ENCODE measurements at regions not wholly inside any gene's neighbourhood (a gene's known extent, or its start where the extent isn't known, plus 50 kb on each side); places are given as distances from the start of the nearest gene placed in this dataset.

- CTCF ChIA-PET = no interaction called here
- DNase-seq (ENCODE audit: low spot score) = no peak
Measured at GRCh38 chr18:67926929-67927864, 410.7 kb upstream of the DSEL start.

GRCh38 chr18:67924656-67925055 lies 408.1 kb upstream of the DSEL start:
- ChIA-PET CTCF (no interaction called here), POLR2A (ENCODE audit: low non-redundant PET) (no interaction called here)
- H3K27ac ChIP-seq = no peak overlapping the region
- DNase-seq (ENCODE audit: low spot score) = peak; percentile 20
- no peak for TF ChIP-seq CTCF (conservative IDR thresholded peaks at IDR 0.05; ENCODE audit: low read depth)

More at GRCh38 chr18:67926929-67927864, 410.7 kb upstream of the DSEL start:
- no peak for TF ChIP-seq CTCF (conservative IDR thresholded peaks at IDR 0.05; ENCODE audit: low read depth)
- H3K27ac ChIP-seq = no peak overlapping the region
- POLR2A ChIA-PET (ENCODE audit: low non-redundant PET) = no interaction called here

GRCh38 chr18:67919316-67919715 lies 402.8 kb upstream of the DSEL start:
- ChIA-PET POLR2A (ENCODE audit: low non-redundant PET) (no interaction called here), CTCF (interaction anchor here (0.6 kb wide), 1 partner anchor 547 kb away, joined by 3 read pairs; no protein-coding TSS in a partner anchor)
- H3K27ac ChIP-seq = no peak overlapping the region
- no peak for TF ChIP-seq CTCF (conservative IDR thresholded peaks at IDR 0.05; ENCODE audit: low read depth)
- DNase-seq (ENCODE audit: low spot score) = no peak

GRCh38 chr18:67916097-67916496 lies 399.6 kb upstream of the DSEL start:
- POLR2A ChIA-PET (ENCODE audit: low non-redundant PET) = no interaction called here
- DNase-seq (ENCODE audit: low spot score) = no peak
- H3K27ac ChIP-seq = no peak overlapping the region
- CTCF ChIA-PET = no interaction called here
- TF ChIP-seq CTCF (conservative IDR thresholded peaks at IDR 0.05; ENCODE audit: low read depth) = no peak

GRCh38 chr18:67913040-67913439 lies 396.5 kb upstream of the DSEL start:
- CTCF ChIA-PET = no interaction called here
- POLR2A ChIA-PET (ENCODE audit: low non-redundant PET) = no interaction called here
- no peak for DNase-seq (ENCODE audit: low spot score)
- no peak for TF ChIP-seq CTCF (conservative IDR thresholded peaks at IDR 0.05; ENCODE audit: low read depth)
- H3K27ac ChIP-seq = no peak overlapping the region

GRCh38 chr18:67901573-67901972 lies 385.1 kb upstream of the DSEL start:
- POLR2A ChIA-PET (ENCODE audit: low non-redundant PET) = no interaction called here

More at GRCh38 chr18:67901573-67901972, 385.1 kb upstream of the DSEL start:
- TF ChIP-seq CTCF (conservative IDR thresholded peaks at IDR 0.05; ENCODE audit: low read depth) = no peak
- CTCF ChIA-PET = interaction anchor here (0.7 kb wide), 1 partner anchor 237 kb away, joined by 4 read pairs; no protein-coding TSS in a partner anchor
- no peak for DNase-seq (ENCODE audit: low spot score)
- H3K27ac ChIP-seq = no peak overlapping the region

All from RWPE1 (cell line).